Activated CD4-positive, alpha-beta T cell treated with anti-CD3 and anti-CD28 coated beads for 48 hours (primary cell): ENCODE measurements at regions not wholly inside any gene's neighbourhood (a gene's known extent, or its start where the extent isn't known, plus 50 kb on each side); places are given as distances from the start of the nearest gene placed in this dataset.

Experiments
- DNase-seq: peaks from one replicate; pipeline ENCODE4 v3.0.0-alpha.2; 2020

DNA sequence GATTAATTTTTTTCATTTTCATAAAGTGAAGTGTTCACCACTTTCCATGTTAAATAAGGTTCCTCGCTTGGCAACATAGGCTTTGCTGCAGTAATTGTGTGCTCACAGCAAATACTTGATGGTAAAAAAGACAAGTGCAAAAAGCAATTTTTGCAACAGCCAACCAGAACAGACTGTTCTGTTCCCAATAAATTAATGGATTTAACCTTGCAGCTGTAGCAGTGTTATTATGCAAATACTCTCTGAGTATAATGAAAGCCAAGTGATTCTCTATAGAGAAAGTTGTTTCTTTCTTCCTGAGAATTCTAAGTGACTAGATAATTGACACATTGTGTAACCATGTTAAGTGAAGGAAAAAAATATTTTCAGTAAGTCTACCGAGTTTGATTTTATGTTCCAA is 183.7 kb upstream of the NAALADL2 start:
- DNase-seq = no peak

DNA sequence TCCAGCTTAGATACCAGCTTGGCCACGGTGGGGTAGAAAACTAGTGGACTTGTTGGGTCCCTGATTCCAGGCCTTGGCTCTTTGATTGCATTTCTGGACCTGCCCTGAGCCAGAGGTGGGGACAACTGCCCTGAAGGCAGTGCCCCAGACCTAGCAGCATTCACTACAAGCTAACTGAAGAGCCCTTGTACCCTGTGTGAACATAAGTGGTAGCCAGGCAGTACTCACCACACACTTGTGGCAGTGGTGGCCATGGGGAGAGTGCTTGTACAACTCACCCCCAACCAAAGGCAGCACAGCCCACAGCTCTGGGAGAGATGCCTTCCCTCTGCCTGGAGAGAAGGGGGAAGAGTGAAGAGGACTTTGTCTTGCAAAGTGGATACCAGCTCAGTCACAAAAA is 177.3 kb upstream of the NAALADL2 start:
- DNase-seq = no peak

DNA sequence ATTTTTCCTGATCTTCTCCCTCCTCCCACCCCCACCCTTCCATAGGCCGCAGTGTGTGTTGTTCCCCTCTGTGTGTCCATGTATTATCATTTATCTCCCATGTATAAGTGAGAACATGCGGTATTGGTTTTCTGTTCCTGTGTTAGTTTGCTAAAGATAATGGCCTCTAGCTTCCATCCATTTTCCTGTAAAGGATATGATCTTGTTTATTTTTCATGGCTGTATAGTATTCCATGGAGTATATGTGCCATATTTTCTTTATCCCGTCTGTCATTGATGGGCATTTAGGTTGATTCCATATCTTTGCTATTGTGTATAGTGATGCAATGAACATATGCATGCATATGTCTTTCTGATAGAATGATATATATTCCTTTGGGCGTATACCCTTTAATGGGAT is 173.3 kb upstream of the NAALADL2 start:
- DNase-seq = no peak

DNA sequence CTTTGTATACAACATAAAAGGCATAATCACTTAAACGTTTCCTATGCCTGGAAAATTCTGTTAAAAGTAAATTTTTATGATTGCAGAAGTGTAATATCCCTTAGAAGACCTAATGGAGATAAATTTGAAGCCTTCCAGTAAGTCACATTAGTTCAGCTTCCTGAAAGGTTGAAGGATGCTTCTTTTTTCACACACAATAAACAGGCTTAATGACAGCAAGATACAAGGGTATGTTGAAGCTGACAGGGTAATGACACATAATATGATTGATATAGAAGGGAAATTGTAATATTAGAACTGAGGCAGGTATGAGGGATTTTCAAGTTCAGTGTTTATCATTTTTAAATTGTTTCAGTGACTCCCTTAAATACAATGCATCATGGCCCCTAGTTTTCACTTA is 161.8 kb upstream of the NAALADL2 start:
- no peak for DNase-seq

GRCh38 chr3:174700736-174701135 is 158.4 kb upstream of the NAALADL2 start:
- DNase-seq = no peak

GRCh38 chr3:174710612-174711011 is 148.5 kb upstream of the NAALADL2 start:
- no peak for DNase-seq

GRCh38 chr3:174715386-174715785 is 143.7 kb upstream of the NAALADL2 start:
- DNase-seq = no peak

- no peak for DNase-seq
These were observed 142.1 kb upstream of the NAALADL2 start for GRCh38 chr3:174716956-174717505.

DNA sequence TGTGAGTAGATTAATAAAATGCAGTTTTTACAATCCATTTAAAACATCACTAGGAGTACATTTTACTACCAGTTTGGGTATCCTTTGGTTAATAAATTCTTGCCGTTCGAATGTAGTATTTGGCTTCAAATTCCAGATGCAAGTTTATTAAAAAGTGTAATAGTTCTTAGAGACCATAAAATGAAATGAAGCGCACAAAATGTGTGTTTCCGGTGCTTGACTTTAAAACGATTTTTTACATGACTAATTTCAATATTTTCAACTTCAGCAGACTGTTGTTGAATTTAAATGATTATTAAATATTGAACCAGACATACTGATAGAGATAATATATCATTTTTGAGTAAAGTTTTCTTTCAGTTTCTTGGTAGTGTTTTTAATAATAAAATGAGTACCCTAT is 138.4 kb upstream of the NAALADL2 start:
- no peak for DNase-seq

DNA sequence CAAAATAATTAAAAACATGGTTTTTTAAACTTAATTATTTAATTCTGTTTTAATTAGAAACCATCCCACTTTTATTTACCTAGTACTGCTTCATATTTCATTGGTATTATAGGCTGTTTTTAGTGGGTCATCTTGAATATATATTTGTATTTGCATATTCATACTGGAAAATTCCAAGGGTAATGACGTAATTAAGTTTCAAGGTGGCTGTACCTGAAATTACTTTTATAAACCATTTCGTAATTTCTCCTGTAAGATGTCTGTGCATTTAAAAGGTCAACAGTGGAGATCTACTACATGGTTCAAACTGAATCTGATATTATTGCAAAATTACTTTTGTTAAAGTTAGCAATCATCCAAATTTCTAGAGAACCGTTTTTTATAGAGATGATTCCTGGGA is 133.8 kb upstream of the NAALADL2 start:
- DNase-seq = no peak

DNA sequence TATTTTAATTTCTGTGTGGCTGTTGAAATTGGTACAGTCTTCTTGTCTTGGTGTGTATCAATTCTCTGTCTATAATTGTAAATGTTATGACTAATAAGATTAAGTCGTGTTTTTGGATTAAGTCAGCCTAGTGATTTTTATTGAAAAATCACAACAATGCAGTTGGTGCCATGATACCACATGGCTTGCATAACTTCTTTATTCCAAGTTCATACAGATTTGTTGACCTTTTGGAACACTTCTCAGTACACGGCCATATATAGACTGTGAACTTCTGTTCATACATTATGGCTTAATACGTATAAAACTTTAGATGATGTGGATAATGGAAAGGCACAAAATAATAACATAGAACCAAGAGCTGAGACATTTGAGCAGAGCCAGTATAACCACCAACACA is 121.2 kb upstream of the NAALADL2 start:
- no peak for DNase-seq

DNA sequence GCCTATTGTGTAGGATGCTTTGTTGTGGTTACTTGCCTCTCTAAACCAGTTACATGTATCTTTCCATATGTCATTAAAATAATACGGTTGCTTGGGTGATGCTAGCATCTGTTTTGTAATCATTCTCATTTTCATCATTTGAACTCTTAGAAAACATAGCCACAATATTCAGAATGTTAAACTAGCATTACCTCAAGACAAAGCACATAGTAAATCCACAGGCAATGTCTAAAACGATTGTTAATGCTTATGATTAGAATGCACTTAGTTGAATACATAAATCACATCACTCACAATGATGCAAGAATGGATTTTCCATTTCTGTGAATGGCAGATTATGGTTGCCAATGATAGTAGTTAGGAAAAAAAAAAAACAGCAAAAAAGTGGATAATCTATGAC is 110.0 kb upstream of the NAALADL2 start:
- no peak for DNase-seq

DNA sequence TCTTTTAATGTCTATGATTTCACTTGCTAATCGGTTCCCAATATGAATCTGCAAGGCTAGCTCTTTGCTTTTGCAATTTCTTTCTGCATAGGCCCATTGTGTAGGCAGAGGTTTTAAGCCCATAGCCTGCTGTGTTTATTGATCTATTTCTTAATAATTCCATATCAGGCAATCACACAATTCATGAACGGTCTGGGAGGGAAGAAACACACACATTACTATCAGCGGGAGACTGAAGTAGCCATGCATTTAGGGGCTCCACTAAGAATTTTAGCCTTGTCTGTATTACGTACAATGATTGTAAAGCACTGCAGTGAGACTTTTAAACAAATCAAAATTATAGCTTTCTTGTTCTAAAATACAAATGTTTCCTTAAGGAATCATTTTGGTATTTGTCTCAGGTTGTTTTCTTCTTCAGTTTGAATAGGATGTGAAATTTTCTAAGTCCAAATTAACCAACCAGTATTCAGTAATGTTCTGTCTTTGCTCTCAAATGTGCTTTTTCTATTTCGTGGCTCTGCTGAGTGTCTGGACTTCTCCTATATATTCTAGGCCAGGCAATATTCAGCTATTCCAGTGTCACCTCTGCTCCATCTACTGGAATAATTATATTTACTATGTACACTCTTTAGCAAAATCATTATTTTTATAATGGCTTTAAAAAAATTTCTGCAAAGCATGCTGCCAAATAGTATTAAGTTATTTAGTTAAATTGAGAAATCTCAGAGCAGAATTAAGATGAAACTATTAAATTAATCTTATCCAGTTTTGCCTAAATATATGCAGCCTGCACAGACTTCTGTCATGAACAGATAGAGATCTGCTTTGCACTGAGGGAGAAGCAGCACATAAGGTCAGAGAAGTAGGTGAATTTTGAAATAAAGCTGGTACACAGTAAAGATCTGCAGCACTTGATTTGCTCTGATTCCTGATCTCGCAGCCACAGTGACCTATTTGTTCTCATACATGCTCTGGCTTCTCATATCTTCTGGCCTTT is 103.0 kb upstream of the NAALADL2 start:
- no peak for DNase-seq

DNA sequence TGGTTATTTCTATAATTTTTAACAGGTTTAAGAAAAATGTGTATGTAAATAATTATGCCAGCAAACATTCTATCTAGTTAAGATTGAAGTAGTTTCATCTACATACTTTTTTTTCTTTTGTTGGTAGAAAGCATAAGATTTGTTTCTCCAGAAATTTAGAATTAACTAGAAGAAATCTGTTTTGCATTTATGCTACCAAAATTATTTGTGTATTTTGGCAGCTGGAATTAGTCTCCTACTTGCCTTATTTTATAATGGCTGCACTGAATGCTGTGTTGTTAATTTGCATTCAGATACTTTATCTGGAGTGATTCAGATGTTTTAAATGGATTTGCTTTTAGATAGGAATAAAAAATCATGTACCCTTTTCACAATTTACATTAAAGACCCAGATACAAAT is 100.2 kb upstream of the NAALADL2 start:
- no peak for DNase-seq

GRCh38 chr3:174767406-174767805 is 91.7 kb upstream of the NAALADL2 start:
- DNase-seq = no peak

DNA sequence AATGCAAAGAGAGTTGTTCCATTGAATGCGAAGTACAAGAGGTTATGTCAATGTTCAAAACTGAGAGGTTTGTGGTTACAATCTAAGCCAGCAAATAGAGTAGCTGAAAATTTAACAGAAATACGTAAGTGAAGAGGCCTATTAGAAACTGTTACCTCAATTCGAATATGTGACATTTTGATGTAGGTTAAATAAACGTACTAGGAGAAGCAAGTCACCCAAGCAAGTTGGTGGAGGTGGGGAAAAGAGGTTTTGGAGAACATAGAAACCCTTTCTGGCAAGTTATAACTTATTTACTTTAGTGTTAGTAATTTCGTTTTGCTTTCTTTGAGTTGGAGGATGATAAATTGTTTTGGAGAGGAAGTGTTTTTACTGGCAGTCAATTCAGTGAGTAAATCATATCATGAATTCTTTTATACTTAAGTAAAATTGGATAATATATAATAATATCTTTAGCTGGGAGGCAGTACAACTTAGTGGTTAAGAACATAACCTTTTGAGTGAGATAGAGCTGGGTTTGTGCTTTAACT is 91.2 kb upstream of the NAALADL2 start:
- DNase-seq = no peak

- DNase-seq = no peak
These were observed 90.0 kb upstream of the NAALADL2 start for GRCh38 chr3:174769171-174769570.

DNA sequence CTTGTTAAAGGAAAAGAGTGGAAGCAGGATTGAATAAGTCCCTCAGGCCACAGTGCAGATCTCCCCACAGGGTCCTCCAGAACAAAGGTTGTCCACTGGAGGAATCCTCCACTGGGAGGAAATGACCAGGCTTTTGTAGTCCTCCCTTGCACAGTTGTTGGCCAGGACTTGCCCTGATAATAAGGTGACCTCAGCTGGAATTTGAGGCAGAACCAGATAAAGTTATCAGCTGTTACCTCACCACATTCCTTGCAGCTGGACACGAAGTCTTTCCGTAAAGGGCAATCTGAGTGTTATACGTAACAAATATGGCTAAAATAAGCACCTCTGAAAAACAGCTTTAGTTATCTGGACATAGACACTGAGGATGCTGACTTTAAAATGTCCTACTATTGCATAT is 83.5 kb upstream of the NAALADL2 start:
- no peak for DNase-seq

GRCh38 chr3:174776123-174776522 is 83.0 kb upstream of the NAALADL2 start:
- no peak for DNase-seq

- DNase-seq = no peak
These were observed 82.5 kb upstream of the NAALADL2 start for GRCh38 chr3:174776636-174777035.

DNA sequence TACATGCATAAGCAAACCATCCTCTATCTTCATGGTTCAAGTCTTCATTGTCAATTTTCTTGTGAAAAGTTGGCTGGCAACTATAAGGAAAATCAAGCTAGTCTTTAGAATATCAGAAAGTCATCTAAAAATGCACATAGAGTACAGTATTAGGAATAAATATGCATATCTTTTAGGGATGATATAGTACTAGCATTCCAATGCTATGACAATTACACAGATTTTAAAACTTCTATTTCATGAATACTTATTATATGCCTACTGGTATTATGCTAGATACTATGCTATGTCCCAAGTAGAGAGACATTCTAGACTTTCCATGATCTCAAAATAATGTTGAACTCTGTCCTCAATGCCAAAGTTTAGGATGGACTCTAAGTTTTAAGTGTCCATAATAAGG is 81.3 kb upstream of the NAALADL2 start:
- DNase-seq = no peak

DNA sequence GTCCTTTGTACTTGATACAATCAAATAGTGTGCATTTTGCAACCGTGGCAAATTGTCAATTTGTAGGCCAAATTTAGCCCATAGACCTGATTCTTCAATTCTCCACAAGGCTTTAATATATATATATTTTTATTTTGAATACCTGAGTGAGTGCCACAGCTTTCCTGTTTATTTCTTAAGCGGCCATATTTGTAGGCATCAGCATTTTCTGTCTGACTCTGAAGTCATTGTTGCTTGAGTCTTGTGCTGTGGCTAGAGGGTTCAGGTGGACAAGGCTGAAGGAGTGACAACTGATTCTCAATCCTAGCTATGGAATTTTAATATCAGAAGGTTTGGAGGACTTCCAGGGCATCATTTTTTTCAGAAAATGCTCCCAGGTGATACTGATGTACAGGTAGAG is 75.6 kb upstream of the NAALADL2 start:
- DNase-seq = no peak

DNA sequence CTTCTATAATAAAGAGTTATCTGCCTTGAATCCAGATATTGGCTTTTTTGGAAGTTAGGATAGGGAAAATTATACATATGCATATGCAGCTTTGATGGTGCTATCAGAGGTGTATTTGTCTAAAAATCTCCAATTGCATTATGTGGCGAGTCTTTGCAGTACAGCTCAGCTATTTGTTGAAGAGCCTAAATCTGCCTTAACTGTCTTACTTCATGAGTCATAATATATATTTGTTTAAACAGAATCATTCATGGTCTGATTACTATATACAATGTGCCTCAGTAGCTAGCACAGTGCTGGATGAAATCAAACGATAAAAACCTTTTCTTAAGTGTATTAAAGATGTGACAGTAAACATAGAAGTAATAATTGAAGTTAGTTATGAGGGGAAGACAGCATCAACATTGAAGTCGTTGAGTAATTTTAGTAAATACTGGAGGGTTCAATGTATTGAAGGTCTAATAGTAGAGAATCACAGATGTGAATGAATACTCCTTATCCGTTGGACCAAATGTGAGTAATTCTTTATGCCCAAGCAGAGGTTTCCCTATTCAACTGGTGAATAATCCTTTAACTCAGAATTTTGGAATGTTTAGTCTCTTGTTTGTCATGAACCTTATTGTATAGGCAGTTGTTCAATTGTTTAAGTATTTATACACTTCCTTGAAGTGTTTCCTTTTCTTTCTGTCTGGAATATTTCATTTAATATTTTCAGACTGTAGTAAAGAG is 74.8 kb upstream of the NAALADL2 start:
- DNase-seq = no peak

GRCh38 chr3:174786825-174787224 is 72.3 kb upstream of the NAALADL2 start:
- DNase-seq = no peak
